ENCODE measurements at regions not wholly inside any gene's neighbourhood (a gene's known extent, or its start where the extent isn't known, plus 50 kb on each side); places are given as distances from the start of the nearest gene placed in this dataset.
"Not testable (repeated sequence)": the region's sequence is repeated elsewhere in the genome, so short reads cannot be mapped to it uniquely, and the experiment has no call there.

GRCh38 chr18:64699081-64699480 is 550.2 kb upstream of the LINC00305 start:
- no peak overlapping the region for H3K27ac ChIP-seq

GRCh38 chr18:64695851-64696553 is 547.1 kb upstream of the LINC00305 start:
- H3K27ac ChIP-seq = no peak overlapping the region
- no peak for TF ChIP-seq CTCF (conservative IDR thresholded peaks at IDR 0.05)

More at GRCh38 chr18:64699081-64699480, 550.2 kb upstream of the LINC00305 start:
- no peak for TF ChIP-seq CTCF (conservative IDR thresholded peaks at IDR 0.05)

- no peak overlapping the region for H3K27ac ChIP-seq
- TF ChIP-seq CTCF (conservative IDR thresholded peaks at IDR 0.05) = no peak
Observed at GRCh38 chr18:64693766-64694165, 544.9 kb upstream of the LINC00305 start.

- H3K27ac ChIP-seq = no peak overlapping the region
- TF ChIP-seq CTCF (conservative IDR thresholded peaks at IDR 0.05) = no peak
Observed at GRCh38 chr18:64692826-64693225, 543.9 kb upstream of the LINC00305 start.

GRCh38 chr18:64679121-64679520 is 530.2 kb upstream of the LINC00305 start:
- no peak for TF ChIP-seq CTCF (conservative IDR thresholded peaks at IDR 0.05)
- no peak overlapping the region for H3K27ac ChIP-seq

GRCh38 chr18:64678048-64678447 is 529.2 kb upstream of the LINC00305 start:
- no peak for TF ChIP-seq CTCF (conservative IDR thresholded peaks at IDR 0.05)
- no peak overlapping the region for H3K27ac ChIP-seq

- no peak overlapping the region for H3K27ac ChIP-seq
- no peak for TF ChIP-seq CTCF (conservative IDR thresholded peaks at IDR 0.05)
Observed at GRCh38 chr18:64674694-64675093, 525.8 kb upstream of the LINC00305 start.

- H3K27ac ChIP-seq = not testable (repeated sequence)
Observed at GRCh38 chr18:64671293-64671692, 522.4 kb upstream of the LINC00305 start.

All from VCaP (cell line).